8988T (cell line): ENCODE measurements at regions not wholly inside any gene's neighbourhood (a gene's known extent, or its start where the extent isn't known, plus 50 kb on each side); places are given as distances from the start of the nearest gene placed in this dataset.

ENCODE experiments used
- DNase-seq: peaks from one replicate; pipeline ENCODE4 v3.0.0; 2011

- DNase-seq: no peak
Measured at GRCh38 chr9:86794391-86795046, 152.8 kb downstream of the GAS1 start.

DNA sequence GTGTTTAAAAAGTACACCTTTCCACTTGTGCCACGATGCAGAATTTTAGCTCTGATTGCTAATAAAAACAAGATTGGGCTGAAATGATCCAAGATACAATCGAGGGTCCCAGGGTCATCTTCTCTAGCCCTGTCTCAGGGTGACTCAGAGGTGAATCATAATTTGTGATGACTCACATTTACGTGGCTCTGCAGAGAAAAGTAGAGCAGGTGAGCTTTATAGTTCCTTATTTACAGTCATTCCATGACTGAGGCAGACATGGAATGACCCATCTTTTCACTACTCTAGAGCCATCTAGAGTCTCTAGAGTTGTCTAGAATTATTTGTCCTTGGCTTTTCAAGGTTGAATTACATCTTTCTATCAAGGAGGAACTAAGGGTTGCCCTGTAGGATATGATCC lies 155.2 kb downstream of the GAS1 start:
- no peak for DNase-seq

GRCh38 chr9:86790805-86791204 lies 156.5 kb downstream of the GAS1 start:
- no peak for DNase-seq

GRCh38 chr9:86788456-86788855 lies 158.8 kb downstream of the GAS1 start:
- no peak for DNase-seq

DNA sequence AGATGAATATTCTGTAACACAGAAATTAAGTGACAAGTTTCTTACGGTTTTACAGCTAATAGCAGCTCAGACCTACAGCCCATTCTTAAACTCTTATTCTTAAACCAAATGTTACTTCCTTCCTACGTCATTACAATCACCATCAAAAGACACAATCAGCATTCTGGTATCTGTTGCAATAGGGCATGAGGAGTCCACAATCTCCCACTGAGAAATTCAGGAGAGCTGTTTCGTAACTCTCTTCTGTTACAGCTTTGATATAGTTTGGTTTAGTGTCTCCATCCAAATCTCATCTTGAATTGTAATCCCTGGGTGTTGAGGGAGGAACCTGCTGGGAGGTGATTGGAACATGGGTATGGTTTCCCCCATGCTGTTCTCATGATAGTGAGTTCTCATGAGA lies 163.4 kb downstream of the GAS1 start:
- no peak for DNase-seq

DNA sequence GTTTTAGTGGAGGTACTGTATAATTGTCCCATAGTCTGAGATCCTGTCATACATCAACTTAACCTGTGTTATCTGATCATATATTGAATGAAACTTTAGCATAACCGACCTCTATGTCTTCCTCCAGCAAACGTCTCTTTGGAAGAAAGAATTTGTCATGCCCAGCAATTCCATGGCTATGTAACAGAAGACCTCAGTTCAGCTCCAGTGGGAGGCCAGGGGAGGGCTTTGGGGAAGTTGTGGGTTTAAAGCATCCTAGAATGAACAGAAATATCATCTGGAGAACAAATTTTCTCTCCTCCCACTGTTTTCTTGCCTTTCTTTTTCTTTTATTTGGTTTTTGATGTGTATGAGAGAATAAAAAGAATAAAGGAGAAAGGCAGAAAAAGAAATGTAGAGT lies 164.5 kb downstream of the GAS1 start:
- DNase-seq: no peak

- DNase-seq: no peak
Measured at GRCh38 chr9:86778761-86779160, 168.5 kb downstream of the GAS1 start.

DNA sequence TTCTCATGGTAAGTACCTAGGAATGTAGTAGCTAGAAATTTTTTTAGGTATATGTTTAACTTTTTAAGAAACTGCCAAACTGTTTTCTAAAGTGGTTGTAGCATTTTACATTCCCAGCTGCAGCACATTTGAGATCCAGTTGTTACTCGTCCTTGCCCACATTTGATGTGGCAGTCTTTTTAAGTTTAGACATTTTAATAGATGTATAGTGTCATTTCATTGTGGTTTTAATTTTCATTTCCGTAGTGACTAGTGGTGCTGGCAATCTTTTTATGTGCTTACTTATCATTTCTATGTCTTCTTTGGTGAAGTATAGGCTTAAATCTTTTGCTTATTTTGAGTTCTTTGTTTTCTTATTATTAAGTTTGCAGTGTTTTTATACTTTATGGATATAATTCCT lies 171.6 kb downstream of the GAS1 start:
- DNase-seq: no peak

DNA sequence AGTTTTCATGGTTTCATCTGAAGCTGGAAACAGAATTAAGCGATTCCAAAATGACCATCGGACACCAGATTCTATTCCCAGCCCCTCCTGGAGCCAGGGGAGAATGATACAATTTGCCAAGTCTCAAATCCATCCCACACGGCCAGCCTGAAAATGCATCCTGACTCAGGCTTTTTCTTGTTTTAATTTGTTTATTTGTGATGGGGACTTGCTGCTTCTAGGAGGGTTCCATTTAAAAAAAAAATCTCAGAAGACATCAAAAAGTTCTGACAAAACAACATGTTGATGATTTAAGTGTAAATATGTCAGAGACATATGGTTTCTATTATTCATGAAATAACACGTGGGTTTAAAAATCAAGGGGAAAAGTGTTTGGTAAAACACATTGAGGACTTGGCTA lies 173.2 kb downstream of the GAS1 start:
- no peak for DNase-seq

- DNase-seq: no peak
Measured at GRCh38 chr9:86773422-86773945, 173.8 kb downstream of the GAS1 start.

DNA sequence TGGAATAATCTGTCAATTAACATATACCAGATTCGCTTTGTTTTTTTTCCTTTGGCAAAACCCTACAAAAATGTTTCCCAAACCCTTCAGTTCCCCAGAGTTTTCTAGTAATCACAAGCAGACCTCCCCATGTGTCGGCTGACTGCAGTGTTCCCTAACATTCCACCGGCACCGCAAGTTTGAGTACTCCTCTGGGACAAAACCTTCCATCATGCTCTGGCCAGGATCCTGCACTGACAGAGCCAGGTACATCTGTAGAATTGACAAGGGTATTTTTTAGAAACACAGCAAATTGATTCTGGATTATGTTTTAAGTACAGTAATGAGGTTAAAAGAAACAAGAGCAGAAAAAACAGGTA lies 174.7 kb downstream of the GAS1 start:
- DNase-seq: no peak

DNA sequence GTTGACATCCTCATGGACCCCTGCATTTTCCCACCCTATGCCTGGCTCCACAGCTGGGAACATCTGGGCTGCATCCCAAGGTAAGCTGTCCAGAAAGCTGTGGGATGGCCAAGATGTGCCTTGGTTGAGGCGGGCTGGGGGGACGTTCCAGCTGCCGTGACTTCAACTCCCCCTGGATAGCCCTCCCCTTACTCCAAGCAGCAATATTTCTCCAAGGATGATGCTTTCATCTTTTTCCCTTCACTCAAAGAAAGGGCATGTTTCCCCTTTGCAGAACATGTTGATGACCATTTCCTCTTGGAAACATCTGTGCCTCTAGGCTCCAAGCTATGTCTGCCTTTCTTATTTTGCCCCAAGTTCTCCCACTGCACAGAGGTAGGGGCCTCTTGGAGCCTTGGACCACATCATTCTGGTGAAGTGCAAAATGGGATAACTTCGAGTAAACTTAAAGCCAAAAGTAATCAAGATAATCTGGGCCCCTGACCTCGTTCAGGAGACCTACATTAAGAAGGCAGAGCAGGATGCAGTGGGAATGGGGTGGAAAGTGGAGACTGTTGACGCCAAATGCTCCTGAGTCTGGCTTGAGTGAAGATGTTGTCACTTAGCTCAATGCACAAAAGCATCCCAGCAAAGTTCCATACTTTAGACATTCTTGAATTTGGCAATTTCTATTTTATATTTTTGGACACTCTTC lies 175.2 kb downstream of the GAS1 start:
- no peak for DNase-seq

- DNase-seq: no peak
Measured at GRCh38 chr9:86771420-86771819, 175.9 kb downstream of the GAS1 start.

DNA sequence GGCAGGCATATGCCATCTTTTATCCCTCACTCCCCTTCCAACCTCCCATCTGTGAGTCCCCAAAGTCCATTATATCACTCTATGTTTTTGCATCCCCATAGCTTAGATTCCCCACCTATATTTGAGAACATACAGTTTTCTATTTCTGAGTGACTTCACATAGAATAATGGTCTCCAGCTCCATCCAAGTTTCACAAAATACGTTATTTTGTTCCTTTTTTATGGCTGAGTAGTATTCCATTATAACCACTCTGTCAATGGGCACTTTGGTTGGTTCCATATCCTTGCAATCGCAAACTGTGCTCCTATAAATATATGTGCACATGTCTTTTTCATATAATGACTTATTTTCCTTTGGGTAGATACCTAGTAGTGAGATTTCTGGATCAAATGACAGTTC lies 178.6 kb downstream of the GAS1 start:
- DNase-seq: no peak

- no peak for DNase-seq
Measured at GRCh38 chr9:86768020-86768419, 179.3 kb downstream of the GAS1 start.

GRCh38 chr9:86767373-86767772 lies 179.9 kb downstream of the GAS1 start:
- DNase-seq: no peak

DNA sequence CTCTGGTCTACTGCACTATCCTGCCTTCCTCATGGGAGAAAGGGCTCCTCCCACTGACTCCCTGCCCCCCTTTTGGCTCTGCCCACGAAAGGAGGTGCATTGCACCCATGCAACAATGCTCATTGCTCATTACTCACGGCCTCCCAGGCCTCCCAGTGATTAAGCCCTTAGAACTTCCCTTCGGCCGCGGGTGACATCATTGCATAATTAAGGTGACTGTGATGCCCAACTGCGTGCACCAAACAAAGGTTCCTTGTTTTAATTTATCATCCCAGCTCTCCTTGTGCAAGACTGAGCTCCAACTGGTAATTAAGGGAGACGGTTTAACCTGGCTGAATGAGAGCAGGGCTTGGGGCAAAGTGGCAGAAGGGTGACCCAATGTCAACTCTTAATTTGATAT lies 180.4 kb downstream of the GAS1 start:
- DNase-seq: no peak

- DNase-seq: no peak
Measured at GRCh38 chr9:86766511-86766910, 180.8 kb downstream of the GAS1 start.

- DNase-seq: no peak
Measured at GRCh38 chr9:86765746-86766430, 181.4 kb downstream of the GAS1 start.

DNA sequence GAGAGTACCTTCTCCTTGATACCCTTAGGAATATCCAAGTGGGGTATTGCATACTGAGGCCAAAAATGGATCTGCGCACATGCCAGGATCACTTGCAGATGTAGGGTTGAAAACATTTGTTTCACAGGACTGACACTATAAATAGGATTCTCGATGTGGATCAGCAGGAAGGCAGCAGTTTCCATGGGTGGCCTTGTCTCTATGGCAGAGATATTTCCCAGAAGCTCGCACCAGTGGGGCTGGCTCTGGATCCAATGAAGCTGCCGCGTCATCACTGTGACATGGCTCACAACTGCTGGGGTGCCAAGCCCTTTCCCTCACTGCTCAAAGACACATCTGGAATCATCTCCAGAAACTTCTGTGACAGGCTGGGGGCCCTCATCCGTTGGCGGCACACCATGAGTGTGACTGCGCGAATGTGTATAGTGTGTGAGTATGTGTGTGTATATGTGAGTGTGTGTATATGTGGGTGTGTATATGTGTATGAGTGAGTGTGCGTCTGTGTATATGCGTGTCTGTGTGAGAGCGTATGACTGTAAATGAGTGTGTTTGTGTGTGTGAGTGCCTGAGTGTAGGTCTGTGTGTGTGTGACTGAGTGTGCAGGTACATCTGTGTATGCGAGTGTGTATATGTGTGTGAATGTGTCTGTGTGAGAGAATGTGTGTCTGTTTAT lies 182.5 kb downstream of the GAS1 start:
- no peak for DNase-seq

DNA sequence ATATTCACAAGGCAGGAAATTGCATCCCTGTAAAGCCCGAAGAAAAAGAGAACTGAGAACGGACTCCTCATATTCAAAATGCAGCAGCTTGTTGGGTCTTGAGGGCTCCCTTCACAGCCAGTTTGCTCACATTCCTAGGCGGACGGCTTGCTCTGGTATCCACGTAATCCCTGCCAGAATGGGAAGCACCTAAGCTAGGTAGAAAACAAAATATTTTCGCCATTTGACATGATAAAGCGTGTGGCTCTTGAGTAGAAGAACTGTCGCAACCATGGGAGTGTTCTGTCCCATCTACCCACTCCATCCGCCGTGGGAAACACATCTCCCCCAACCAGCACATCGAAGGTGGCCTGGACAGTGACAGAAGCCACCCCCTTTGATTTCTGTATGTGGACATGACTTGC lies 183.1 kb downstream of the GAS1 start:
- no peak for DNase-seq

DNA sequence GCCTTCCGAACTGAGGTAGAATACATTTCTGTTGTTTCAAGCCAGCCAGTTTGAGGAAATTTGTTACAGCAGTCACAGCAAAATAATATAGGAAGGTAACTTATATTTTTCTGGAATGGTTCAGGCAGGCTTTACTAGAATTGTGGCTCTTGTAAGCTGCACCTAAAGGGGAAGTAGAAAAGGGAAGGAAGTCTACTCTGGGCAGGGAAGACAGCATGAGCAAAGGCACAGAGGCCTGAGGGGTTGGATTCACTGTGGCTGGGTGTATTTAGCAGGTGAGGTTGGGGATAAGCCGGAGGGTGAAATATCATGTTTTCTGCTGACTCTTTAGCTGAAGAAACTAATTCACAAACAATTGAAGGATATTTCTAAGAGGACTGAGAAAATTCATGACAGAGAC lies 183.5 kb downstream of the GAS1 start:
- DNase-seq: no peak

DNA sequence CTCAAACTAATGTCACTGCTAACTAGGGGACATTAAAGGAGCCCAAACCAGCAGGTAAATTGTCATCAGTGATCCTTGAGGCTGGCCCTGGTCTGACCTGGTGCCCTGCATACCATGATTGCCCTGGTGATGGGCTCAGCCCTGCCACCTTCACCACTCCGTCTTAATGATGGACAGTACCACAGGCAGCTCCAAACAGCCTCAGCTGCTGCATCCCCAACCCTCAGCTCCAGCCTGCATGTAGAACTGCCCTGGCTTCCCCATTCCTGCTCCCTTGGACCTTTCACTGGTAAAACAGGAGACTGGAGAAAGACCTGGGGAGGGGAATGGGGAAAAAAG lies 190.0 kb downstream of the GAS1 start:
- no peak for DNase-seq
